ENCODE measurements at regions not wholly inside any gene's neighbourhood (a gene's known extent, or its start where the extent isn't known, plus 50 kb on each side); places are given as distances from the start of the nearest gene placed in this dataset.

DNA sequence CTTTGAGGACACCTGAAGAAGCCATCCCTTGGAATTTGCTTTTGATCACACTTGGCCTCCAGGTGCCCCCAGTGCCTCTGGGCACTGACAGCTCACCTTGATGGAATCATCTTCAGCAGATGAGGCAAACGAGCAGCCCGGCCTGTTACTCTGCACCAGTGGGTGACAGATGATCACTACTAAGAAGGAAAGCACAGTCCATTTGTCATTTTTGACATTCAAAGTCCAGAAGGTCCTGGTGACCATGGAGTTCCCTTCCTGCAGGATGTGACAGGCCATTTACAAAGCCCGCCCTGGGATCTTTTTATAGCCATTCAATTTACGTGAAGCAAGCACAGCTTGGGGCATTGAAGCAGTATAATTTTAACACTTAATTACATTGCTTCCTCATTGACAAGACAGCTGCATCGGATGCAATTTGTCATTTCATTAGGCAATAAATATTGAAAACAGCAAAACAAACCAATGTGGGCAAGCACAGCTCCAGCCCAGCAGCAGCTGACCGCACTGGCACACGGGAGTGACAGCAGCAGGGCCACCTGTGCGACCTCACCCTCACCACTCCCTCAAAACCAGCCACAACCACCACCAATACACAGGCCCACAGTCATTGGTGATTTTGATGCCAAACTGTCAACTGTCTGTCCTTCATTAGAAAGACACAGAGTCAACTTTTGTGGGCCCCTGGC lies 76.0 kb upstream of the SLC66A3 start:
- TF ChIP-seq, protein P1, sequence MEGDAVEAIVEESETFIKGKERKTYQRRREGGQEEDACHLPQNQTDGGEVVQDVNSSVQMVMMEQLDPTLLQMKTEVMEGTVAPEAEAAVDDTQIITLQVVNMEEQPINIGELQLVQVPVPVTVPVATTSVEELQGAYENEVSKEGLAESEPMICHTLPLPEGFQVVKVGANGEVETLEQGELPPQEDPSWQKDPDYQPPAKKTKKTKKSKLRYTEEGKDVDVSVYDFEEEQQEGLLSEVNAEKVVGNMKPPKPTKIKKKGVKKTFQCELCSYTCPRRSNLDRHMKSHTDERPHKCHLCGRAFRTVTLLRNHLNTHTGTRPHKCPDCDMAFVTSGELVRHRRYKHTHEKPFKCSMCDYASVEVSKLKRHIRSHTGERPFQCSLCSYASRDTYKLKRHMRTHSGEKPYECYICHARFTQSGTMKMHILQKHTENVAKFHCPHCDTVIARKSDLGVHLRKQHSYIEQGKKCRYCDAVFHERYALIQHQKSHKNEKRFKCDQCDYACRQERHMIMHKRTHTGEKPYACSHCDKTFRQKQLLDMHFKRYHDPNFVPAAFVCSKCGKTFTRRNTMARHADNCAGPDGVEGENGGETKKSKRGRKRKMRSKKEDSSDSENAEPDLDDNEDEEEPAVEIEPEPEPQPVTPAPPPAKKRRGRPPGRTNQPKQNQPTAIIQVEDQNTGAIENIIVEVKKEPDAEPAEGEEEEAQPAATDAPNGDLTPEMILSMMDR (conservative IDR thresholded peaks at IDR 0.05; ENCODE audit: low read length) = no peak
- TF ChIP-seq EZH2phosphoT487 (IDR thresholded peaks at IDR 0.05; ENCODE audit: borderline replicate concordance) = no peak
